BE2C (cell line): ENCODE measurements at regions not wholly inside any gene's neighbourhood (a gene's known extent, or its start where the extent isn't known, plus 50 kb on each side); places are given as distances from the start of the nearest gene placed in this dataset.

ENCODE experiments used
- DNase-seq: peaks from one replicate; pipeline ENCODE4 v3.0.0-alpha.2; 2020
- H3K27me3 ChIP-seq: fragments of 250-450 bp; sonication (Bioruptor Pico); 2 replicates; pipeline ENCODE4 v1.5.1; 2020; ENCODE audit warnings: mild to moderate bottlenecking
- H3K36me3 ChIP-seq: fragments of 250-450 bp; sonication (Bioruptor Pico); 2 replicates; pipeline ENCODE4 v1.5.1; 2020; ENCODE audit warnings: mild to moderate bottlenecking
- H3K4me1 ChIP-seq: fragments of 250-450 bp; sonication (Bioruptor Pico); 2 replicates; pipeline ENCODE4 v1.5.1; 2020
- H3K4me3 ChIP-seq: 2 replicates; pipeline ENCODE4 v1.5.1; 2011; ENCODE audit warnings: low read depth, low read length
- H3K9me3 ChIP-seq: fragments of 250-450 bp; sonication (Bioruptor Pico); 2 replicates; pipeline ENCODE4 v1.5.1; 2020
- TF ChIP-seq, protein P1 (sequence below): IDR thresholded peaks from 2 replicates; pipeline ENCODE4 v1.5.1; 2012; ENCODE audit warnings: mild to moderate bottlenecking, low read depth, low read length

DNA sequence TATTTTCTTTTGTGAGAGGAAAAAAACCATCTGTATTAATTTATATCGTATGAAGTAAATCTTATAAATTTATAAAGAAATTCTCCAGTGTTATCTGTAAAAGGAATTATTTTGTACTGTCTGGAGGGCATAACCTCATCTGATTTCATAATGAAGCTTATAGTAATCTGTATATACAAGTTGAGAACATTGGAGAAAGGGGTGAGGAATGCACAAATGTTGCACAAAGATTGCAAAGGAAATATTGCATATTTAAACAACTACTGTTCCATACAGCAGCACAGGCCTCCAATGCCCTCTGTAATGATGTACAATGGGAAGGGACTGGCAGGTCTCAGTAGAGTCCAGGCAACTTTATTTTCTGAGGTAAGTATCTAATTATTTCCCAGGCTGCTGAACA, 50.8 kb upstream of the KCNJ16 start:
- DNase-seq, result no peak

More for the DNA sequence above, 50.8 kb upstream of the KCNJ16 start:
- H3K9me3 ChIP-seq, result no peaks in the 10 kb centered on the region
- H3K4me1 ChIP-seq, result no peaks in the 10 kb centered on the region
- TF ChIP-seq, protein P1, sequence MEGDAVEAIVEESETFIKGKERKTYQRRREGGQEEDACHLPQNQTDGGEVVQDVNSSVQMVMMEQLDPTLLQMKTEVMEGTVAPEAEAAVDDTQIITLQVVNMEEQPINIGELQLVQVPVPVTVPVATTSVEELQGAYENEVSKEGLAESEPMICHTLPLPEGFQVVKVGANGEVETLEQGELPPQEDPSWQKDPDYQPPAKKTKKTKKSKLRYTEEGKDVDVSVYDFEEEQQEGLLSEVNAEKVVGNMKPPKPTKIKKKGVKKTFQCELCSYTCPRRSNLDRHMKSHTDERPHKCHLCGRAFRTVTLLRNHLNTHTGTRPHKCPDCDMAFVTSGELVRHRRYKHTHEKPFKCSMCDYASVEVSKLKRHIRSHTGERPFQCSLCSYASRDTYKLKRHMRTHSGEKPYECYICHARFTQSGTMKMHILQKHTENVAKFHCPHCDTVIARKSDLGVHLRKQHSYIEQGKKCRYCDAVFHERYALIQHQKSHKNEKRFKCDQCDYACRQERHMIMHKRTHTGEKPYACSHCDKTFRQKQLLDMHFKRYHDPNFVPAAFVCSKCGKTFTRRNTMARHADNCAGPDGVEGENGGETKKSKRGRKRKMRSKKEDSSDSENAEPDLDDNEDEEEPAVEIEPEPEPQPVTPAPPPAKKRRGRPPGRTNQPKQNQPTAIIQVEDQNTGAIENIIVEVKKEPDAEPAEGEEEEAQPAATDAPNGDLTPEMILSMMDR, result no peak
- no peaks in the 10 kb centered on the region for H3K36me3 ChIP-seq
- H3K27me3 ChIP-seq, result no peaks in the 10 kb centered on the region; the same call in 1 of the 2 replicates
- H3K4me3 ChIP-seq, result no peak overlapping the region
